GM10266 (cell line): ENCODE measurements at regions not wholly inside any gene's neighbourhood (a gene's known extent, or its start where the extent isn't known, plus 50 kb on each side); places are given as distances from the start of the nearest gene placed in this dataset.

Experiments used
- DNase-seq: peaks from one replicate; pipeline ENCODE4 v3.0.0; 2012; ENCODE audit errors: extremely low spot score
- TF ChIP-seq, protein P1 (sequence below): IDR thresholded peaks from 2 replicates; pipeline ENCODE4 v1.5.1; 2012; ENCODE audit warnings: mild to moderate bottlenecking, low read depth; ENCODE audit not compliant: control insufficient read depth, insufficient read depth; ENCODE audit errors: missing control alignments

DNA sequence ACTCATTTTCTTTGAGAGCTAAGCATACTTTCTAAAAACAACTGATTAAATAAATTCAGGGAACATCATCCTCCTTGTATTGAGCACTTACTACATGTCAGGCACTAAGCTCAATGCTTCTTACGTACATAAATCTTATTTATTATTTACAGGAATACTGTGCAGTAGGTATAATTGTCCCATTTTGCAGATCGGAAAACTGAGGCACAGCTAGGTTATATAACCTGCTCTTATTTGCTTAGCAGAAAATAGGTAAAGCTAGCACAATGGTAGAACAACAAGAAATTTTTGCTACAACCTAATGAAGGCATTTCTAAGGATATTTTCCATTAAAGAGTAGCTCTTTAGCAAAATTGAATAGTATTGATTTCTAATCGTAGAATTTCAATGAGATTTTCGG is 168.7 kb upstream of the KCNJ16 start:
- TF ChIP-seq, protein P1, sequence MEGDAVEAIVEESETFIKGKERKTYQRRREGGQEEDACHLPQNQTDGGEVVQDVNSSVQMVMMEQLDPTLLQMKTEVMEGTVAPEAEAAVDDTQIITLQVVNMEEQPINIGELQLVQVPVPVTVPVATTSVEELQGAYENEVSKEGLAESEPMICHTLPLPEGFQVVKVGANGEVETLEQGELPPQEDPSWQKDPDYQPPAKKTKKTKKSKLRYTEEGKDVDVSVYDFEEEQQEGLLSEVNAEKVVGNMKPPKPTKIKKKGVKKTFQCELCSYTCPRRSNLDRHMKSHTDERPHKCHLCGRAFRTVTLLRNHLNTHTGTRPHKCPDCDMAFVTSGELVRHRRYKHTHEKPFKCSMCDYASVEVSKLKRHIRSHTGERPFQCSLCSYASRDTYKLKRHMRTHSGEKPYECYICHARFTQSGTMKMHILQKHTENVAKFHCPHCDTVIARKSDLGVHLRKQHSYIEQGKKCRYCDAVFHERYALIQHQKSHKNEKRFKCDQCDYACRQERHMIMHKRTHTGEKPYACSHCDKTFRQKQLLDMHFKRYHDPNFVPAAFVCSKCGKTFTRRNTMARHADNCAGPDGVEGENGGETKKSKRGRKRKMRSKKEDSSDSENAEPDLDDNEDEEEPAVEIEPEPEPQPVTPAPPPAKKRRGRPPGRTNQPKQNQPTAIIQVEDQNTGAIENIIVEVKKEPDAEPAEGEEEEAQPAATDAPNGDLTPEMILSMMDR = no peak
- no peak for DNase-seq

DNA sequence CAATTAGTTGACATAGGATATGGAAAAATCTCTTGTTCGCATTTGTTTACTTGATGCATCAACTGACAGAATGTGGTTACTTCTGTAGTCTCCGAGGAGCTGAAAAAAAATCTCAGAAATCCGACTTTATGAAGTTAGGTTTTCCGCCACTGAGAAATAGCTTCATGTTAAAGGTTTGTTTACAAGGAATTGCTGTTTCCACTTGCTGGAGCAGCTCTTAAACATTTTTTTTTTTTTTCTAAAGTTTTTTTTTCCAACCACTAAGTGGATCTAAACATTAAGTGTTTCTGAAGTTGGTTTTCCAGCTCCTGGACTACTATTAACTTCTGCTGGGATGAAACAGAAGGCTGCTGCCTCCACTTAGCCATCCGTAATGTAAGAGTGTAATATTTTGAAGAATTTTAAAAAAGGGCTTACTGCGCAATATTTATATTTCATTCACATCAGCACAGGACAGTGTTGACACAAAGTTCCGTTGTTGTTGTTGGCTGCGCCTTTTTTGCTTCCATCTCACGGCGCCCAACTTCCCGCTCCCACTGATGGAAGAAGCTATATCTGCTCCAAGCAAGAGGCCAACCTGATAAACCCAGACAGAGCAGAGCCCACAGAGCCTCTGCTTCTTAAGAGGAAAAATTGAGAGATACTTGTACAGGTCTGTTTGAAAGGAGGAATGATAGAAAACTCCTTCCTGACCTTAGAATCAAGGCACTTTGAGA is 167.7 kb upstream of the KCNJ16 start:
- no peak for DNase-seq
- TF ChIP-seq, protein P1 = no peak

DNA sequence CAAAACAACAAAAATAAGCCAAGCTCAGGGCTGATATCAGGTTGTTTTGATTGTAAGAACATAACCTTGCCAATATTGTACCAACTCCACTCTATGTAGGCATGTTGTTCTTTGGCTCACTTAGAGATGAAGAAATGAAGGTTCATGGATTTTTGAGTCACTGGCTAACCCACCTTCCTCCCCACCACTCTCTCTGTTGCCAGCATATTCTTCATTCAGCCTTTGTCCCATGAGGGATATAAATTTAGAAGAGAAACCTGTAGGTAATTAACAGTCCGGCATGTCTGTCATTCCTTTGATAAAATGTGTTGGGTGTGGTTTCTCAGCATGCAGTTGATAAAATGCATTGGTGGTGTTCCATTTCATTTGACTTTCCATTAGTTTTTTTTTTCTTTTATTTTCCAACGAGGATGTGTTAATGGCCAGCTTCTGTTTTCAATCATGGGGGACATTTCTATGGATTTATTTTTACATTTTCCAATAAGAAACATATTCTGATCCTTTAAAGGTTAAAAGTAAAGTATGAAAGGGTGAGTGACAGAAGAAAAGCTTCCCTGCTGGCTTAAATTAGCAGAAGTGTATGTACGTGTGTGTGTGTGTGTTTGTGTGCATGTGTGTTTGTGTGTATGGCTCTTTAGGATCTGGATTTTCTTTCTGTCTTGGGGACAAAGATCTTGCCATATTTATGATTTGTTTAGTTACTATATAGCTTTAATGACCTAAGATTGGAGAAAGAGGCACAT is 166.2 kb upstream of the KCNJ16 start:
- DNase-seq = no peak
- TF ChIP-seq, protein P1 = no peak

DNA sequence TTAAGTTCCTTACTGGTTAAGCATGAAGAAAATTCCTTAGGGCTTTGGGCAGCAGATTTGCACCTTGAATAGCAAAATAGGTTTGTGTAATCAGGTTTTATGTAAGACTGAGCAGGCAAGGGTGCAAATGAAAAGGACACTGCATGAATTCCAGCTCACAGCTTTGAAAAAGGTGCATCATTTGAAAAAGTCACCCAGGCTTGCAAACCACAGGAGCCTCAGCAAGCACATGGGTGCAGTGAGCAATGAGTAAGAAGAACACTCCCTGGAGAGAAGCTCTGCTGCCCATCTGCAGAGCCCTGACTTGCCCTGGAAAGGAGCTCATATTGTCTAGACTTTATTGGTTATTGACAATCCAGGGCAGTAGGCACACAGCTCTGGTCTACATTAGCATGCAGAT is 165.6 kb upstream of the KCNJ16 start:
- no peak for DNase-seq
- TF ChIP-seq, protein P1 = no peak

DNA sequence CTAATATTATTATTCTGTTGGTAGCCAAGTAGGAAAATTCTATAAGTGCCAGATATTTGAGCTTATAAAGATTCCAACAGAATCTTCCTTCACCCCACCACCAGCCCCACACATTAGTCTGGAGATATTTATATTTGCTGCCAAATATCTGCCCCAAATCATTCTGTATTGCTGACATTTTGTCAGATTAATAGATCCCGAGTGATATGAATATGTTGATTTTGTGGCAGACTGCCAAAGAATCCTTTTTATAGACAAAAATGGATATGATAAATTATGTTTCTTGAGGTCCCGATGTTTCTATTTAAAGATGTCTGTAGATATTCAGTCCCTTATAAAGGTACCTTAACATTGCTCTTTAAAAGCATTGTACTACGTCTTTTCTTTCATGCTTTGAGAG is 162.2 kb upstream of the KCNJ16 start:
- no peak for DNase-seq
- TF ChIP-seq, protein P1 = no peak

DNA sequence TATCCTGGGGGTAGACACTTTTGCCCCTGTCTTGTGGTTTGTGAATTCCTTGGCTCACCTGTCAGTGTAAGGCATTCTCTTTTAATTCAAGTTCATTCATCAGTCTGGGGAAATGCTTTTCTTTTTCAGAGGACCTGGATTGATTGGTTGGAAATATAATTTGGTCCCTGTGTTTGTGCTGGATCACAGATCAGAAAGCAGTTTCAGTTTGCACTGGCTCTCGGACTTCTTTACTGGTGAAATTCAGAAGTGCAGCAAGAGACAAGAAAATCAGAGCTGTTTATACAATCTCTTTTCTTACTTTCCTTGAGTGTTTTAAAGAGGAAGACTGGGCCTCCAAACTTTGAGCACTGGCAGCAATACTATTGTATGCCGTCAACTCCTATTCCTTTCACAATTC is 161.8 kb upstream of the KCNJ16 start:
- TF ChIP-seq, protein P1 = no peak
- no peak for DNase-seq

DNA sequence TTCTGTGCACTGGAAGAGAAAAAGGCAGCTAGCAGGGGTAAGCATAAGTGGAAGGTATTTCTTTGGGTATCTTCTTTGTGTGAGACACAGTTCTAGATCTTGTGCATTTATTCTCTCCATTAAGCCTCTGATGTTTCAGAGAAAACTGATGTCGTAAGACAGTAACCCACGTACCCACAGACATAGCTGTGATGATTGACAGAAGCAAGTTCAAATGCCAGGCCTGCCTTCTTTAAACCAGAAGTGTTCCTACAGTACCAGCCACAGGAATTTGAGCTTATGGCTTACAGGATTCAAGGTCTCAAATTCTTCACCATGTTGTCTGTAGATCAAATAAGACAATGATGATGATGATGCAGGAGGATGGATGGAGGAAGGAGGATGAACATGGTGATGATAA is 161.4 kb upstream of the KCNJ16 start:
- TF ChIP-seq, protein P1 = no peak
- DNase-seq = no peak
